Gastroesophageal sphincter (tissue), 3 donors: ENCODE measurements at regions not wholly inside any gene's neighbourhood (a gene's known extent, or its start where the extent isn't known, plus 50 kb on each side); places are given as distances from the start of the nearest gene placed in this dataset.

Experiments used
- CTCF ChIP-seq, 4 experiments: fragments of 200-600 bp in 2 of 4; fragments of 450-650 bp in 2 of 4; sonication (generic) in 1 of 4; IDR thresholded peaks; one replicate each; pipeline ENCODE4 v1.5.1; 2017 to 2019; ENCODE audit warnings: antibody characterized with exemption in 4 of 4, mild to moderate bottlenecking in 2 of 4, moderate library complexity in 2 of 4
- EP300 ChIP-seq: sonication (generic); formaldehyde crosslinking; IDR thresholded peaks from one replicate; pipeline ENCODE4 v1.6.1; 2017; ENCODE audit warnings: antibody characterized with exemption, mild to moderate bottlenecking
- POLR2AphosphoS5 ChIP-seq: sonication (generic); formaldehyde crosslinking; IDR thresholded peaks from one replicate; pipeline ENCODE4 v1.6.1; 2017; ENCODE audit warnings: antibody characterized with exemption

GRCh38 chr10:107631876-107632275 lies 467.4 kb upstream of the SORCS1 start:
- TF ChIP-seq CTCF (IDR thresholded peaks at IDR 0.05), result no peak
- TF ChIP-seq POLR2AphosphoS5, result no peak
- TF ChIP-seq EP300, result no peak
